ENCODE measurements at regions not wholly inside any gene's neighbourhood (a gene's known extent, or its start where the extent isn't known, plus 50 kb on each side); places are given as distances from the start of the nearest gene placed in this dataset.
"Not testable (repeated sequence)": the region's sequence is repeated elsewhere in the genome, so short reads cannot be mapped to it uniquely, and the experiment has no call there.

DNA sequence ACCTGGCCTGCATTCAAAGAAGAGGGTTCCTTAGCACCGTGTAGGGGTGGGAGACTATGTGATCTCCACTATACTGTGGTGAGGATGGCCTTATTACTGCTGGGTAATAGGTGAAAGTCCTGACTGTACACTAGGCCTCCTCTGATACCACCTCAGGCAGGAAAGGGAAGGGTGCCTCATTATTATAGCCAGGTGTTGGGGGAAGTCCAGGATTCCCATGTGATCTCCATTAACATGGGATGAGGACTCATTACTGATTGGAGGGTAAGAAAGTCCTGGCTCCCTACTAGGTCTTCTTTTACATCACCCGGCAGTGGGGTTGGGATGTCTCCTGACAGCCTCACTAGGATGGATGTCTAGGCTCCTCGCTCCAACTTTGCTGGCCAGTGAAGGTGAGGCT lies 252.1 kb downstream of the LRIG3 start:
- DNase-seq, result no peak

DNA sequence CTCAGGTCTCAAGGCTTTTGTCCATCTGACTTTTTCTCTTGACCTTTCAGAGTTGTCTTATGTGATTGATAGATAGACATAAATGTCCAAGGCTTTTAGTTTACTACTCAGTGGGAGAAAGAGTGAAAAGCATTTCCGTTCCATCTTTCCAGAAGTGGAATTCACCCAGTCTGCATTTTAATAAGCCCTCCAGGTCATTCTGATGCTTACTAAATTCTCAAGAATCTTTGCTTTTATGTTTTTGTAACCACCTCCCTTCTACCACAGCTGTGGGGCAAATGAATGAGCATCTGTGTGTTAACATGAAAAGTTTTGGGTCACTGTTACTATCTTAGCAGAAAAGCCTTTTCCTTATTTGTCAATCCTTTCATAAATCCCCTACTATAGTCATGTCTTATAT lies 251.4 kb downstream of the LRIG3 start:
- DNase-seq, result no peak

DNA sequence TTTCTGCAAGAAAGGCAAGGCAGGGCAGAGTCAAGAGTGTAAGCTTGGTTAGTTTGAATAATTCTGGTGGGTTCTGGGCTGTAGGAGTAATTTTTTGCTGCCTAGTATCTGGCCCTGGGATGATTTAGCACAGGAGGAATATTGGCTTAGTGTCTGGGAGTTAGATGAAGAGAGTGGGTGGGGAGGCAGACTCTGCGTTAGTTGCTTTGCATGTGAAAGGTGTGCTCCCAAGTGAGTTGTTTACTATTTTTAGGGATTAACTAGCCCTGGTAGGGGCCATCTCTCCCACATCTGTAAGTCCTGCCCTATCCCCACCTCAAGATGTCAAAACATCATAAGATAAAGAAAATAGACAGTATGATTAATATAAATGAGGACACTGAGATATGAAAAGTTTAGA lies 249.7 kb downstream of the LRIG3 start:
- DNase-seq, result no peak

DNA sequence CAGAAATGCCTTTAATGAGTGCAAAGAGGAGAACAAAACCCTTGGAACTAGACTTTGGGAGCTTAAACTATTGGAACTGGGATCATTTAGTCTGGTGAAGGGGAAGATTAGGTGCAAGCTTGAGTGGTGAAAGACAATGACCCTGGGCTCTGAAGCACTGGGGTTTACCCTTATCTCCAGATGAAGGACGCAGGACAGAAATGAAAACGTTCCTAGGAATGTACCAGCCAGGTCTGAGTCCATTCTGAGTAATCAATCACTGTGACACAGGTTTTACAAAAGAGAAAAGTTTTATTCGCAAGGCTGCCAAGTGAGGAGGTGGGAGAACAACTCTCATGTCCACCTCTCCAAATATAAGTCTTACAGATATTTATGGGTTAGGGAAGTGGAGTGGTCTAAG lies 249.1 kb downstream of the LRIG3 start:
- no peak for DNase-seq

DNA sequence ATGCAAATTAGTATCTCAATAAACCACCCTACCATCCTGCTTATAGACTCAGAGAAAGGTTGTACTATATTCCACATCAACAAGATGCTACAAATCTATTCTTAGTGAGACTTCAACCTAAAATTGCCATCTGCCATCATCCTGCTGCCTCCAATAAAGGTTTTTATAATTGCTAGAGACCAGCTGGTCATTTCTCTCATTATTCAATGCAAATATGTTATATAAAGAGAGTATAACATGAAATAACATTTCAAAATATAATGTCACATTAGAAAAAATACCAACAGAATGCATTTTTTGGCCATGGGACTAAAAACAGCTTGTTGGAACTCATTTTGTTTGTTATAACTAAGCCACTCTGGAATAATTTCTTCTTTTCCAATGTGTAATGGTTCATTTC lies 247.3 kb downstream of the LRIG3 start:
- DNase-seq, result no peak

DNA sequence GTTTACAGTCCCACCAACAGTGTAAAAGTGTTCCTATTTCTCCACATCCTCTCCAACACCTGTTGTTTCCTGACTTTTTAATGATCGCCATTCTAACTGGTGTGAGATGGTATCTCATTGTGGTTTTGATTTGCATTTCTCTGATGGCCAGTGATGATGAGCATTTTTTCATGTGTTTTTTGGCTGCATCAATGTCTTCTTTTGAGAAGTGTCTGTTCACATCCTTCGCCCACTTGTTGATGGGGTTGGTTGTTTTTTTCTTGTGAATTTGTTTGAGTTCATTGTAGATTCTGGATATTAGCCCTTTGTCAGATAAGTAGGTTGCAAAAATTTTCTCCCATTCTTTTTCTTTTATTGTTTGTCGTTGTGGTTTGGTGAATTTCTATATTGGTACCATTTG lies 242.5 kb downstream of the LRIG3 start:
- not testable (repeated sequence) for DNase-seq

DNA sequence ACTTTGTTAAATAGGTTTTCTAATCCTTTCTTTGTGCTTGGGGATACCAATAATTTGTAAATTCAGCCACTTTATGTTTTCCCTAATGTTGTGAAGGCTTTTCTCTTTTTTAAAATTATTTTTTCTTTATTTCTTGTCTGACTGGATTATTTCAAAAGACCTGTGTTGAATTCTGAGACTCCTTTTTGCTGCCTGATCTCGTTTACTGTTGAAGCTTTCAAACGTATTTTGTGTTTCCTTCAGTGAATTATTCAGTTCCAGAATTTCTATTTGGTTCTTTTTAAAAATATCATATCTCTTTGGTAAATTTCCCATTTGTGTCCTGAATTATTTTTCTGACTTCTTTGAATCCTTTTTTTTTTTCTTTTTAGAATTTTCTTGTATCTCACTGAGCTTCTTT lies 241.6 kb downstream of the LRIG3 start:
- no peak for DNase-seq

DNA sequence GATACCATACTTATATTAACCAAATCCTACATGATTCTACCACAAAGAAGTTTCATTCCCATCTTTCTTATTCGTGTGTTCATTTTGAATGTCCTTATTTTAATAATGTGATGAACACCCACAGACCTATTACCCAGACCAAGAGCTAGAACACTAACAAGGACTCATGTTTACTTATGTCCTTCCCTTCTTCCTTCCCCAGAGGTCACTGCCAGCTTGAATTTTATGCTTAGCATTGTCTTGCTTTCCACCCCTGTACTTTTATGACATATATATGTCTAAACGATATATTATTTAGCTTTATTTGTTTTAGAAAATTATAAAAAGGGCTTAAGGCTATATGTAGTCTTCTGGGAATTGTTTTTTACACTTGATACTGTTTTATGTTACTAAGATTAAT lies 238.6 kb downstream of the LRIG3 start:
- DNase-seq, result no peak

DNA sequence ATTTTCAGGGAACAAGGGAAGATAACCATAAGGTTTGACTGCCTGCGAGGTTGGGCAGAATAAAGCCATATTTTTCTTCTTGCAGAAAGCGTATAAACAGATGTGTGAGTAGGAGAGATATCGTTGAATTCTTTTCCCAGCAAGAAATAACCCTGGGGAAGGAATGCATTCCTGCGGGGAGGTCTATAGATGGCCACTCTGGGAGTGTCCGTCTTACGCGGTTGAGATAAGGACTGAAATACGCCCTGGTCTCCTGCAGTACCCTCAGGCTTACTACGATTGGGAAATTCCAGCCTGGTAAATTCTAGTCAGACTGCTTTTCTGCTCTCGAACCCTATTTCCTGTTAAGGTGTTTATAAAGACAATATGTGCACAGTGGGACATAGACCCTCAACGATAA lies 225.0 kb downstream of the LRIG3 start:
- DNase-seq, result no peak

DNA sequence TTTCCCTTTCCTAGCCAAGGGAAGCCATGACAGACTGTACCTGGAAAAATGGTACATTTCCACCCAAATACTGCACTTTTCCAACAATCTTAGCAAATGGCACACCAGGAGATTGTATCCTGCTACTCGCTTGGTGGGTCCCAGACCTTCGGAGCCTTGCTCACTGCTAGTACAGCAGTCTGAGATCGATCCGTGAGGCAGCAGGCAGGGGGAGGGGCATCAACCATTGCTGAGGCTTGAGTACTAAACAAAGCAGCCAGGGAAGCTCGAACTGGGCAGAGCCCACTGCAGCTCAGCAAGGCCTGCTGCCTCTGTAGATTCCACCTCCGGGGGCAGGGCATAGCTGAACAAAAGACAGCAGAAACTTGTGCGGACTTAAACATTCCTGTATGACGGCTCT lies 218.8 kb downstream of the LRIG3 start:
- no peak for DNase-seq

DNA sequence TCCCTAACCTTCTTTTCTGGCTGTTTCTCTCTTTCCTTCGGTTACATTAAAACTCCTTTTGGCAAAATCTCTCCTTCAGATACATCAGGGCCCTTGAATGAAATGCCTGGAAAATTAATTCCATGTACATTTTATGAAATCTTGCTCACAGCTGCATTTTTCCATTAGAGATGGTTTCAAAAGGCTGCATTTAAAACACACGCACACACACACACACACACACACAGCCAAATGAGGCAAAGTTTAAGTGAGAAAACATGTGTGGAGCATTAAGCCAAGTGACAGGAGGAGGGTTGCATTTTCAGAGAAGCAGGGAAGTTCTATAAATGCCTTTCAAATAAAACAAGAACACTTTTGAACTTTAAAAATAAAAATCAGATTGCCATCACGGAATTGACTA lies 216.4 kb downstream of the LRIG3 start:
- DNase-seq, result no peak

DNA sequence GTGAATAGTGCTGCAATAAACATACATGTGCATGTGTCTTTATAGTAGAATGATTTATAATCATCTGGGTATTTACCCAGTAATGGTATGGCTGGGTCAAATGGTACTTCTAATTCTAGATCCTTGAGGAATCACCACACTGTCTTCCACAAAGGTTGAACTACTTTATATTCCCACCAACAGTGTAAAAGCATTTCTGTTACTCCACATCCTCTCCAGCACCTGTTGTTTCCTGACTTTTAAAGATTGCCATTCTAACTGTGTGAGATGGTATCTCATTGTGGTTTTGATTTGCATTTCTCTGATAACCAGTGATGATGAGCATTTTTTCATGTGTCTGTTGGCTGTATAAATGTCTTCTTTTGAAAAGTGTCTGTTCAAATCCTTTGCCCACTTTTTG lies 215.5 kb downstream of the LRIG3 start:
- not testable (repeated sequence) for DNase-seq

DNA sequence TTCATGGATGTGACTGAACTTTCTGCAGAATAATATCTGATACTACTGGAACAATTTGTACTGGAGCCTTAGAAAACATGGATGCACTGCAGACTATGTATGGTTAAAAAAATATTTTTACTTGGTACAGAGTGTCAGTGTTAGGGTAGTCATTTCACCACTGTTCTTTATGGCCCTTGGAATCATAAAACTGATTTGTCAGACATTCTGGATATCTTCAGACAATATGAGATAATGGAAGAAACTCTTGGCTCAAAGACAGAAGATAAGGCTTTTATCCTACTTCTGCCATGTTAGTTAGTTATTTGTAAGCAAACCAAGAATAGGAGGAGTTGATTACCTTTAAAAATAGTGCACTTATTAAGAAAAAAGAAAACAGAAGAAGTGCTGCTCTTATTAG lies 209.4 kb downstream of the LRIG3 start:
- no peak for DNase-seq

DNA sequence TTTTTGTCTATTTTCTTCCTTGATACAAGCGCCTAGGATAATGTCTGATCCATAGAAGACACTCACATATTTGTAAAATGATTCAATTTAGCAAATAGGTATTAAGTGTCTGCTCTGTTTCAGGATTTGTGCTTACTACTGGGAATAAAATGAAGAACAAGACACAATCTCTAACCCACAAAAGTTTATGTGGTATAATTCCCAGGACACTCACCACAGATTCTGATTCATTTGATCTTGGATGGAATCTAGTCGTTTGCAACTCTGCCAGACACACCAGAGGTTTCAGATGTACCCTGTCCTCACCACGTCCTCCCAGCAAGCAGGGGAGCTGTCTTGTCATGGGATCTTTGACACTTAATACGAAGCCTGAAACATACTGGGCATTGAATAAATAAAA lies 208.3 kb downstream of the LRIG3 start:
- DNase-seq, result no peak

DNA sequence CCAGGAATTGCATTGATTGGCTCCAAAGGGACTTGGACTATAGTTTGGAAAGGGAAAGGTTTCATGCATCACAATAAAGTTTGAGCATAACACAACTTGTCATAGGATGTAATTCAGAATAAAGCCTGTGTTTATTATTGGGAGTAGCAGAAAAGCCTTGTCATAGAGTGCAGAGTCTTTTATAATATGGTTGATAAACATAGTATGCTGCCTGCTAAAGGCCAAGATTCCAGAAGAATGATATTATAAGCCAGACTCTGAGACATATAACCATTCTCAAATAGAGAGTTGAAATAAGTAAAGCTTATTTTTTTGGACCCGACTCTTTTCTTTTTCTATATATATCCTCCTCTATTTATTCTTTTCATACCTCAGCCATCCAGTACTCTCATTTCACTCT lies 207.3 kb downstream of the LRIG3 start:
- DNase-seq, result no peak

DNA sequence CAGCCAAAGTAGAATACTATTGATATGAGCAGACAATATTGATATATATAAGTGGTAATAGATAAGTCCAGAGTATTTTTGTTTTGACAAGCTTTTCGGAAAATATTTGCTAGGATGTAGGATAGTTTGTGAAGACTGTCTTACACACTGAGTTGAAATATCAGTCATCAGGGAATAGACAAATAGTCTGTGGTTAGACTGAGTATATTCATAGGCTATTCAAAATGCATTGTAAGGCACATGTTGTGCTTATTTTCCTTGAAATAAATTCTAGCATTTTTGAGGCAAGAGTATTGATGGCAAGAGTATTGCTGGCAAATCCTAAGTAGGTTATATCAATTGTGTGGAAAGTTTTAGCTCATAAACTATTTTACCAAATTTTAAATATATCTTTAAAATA lies 201.1 kb downstream of the LRIG3 start:
- no peak for DNase-seq

DNA sequence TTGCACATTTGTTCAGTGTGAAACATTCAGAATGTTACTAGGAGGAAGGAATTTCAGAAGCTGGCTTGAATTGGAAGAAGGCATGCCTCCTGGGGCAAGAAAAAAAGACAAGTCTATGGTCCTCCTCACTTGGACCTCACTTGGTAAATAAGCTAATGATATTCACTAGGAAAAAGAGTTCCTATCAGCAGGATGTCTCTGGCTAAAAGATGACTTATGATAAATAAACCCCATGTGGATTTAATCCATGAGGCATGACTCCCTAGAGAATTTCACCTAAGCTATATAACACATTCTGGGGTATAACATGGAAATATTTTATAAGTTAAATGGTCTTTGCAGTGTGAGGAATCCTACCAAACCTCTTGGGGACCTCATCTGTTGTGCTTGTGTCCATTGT lies 199.9 kb downstream of the LRIG3 start:
- no peak for DNase-seq

DNA sequence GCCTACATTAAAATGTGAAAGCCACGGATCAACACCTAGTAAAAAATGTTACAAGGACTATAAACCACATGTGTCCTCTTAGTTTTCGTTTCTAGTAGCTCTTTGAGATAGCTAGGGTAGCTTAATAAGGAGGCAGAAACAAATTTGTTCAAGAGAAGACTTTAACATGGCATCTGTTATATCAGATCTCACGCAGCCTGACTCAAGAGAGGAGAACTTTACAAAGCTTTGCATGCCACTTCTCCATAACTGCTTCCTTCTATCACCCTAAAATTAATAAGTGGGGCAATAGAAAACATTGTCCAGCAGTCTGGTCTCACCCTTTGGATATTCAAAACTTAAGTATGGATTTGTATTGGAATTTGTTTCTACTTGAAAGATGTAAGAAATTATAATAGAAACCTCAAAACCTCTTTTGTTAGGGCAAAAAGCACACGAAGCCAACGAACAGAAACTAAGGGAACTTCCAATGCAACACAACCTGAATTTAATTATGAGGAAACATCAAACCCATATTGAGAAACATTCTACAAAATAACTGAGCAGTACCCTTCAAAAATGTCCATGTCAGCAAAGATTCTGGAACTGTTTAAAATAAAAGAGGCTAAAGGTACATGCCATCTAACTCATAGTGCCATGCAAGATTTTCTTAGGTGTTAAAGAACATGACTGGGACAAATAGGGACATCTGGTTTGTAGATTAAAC lies 194.8 kb downstream of the LRIG3 start:
- no peak for DNase-seq

DNA sequence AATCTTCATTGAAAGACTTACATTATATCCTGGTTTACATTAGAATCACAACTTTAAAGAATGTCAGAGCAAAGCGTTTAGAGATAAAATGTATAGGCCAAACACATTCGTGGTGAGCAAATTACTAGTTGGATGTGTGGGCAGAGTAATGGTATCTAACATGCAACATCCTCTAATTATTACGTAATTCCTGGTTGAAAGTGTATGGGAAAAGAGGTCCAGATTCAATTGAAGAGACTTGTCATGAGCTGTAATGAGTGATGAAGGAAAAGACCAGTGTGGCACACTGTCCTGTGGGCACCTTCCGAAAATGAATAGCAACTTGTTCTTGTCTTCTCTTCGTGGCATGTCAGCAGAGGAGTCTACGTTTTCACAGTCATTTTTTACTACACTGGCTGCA lies 192.8 kb downstream of the LRIG3 start:
- DNase-seq, result no peak

DNA sequence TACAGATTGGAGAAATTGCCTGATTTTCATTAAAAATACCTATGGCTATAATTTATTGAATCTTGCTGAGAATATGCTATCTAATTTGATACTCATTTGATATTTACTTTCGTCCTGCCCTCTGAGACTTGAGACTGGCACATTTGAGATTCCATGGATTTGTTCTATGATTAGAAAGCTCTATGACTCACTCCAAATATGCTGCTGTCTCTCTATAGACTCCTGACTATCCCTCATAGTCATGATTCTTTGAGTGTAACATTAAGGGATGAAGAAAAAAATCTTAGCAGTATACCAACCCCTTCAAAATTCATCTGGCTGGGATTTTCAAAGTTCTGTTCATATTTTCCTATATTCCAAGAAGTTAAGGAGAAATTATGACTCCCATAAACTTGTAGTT lies 191.9 kb downstream of the LRIG3 start:
- DNase-seq, result no peak

DNA sequence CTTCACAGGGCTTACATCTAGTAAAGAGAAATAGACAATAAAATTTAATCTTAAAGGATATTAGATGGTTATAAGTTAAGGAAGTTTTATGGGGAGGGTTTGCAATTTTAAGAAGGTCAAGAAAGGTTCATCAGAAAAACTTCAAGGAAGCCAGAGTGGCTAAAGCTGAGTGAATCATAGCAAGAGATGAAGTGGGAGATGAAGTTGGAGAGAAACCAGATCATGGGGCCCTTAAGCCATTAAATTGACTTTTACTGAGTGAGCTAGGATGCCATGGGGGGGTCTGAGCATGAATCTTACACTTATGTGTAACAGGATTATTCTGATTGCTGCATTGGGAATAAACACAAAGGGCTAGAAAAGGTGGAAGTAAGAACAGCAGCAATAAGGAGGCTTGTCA lies 189.2 kb downstream of the LRIG3 start:
- no peak for DNase-seq

DNA sequence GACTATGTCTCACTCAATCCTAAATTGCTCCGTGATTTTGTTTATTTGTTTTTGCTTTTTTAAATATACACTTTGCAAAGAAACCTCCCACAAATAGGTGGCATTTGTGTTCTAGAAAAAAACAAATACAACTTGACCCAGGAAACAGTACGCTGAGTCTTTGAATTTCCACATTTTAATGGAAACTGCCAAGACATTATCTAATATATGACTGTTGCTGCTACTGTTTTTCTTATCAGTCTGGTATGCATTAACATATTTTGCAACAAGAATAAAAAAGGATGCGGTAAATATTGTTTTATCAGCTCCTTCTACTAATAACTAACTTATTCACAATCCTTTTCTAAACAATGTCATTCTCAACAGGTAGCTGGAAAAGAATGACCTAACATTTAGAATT lies 187.4 kb downstream of the LRIG3 start:
- DNase-seq, result no peak

DNA sequence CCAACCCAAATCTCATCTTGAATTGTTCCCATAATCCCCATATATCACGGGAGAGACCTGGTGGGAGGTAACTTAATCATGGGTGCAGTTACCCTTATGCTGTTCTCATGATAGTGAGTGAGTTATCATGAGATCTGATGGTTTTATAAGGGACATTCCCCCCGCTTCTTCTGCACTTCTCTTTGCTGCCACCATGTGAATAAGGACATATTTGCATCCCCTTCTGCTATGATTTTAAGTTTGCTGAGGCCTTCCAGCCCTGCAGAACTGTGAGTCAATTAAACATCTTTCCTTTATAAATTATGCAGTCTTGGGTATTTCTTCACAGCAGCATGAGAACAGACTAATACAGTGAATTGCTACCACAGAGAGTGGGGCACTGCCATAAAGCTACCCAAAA lies 179.1 kb downstream of the LRIG3 start:
- no peak for DNase-seq

DNA sequence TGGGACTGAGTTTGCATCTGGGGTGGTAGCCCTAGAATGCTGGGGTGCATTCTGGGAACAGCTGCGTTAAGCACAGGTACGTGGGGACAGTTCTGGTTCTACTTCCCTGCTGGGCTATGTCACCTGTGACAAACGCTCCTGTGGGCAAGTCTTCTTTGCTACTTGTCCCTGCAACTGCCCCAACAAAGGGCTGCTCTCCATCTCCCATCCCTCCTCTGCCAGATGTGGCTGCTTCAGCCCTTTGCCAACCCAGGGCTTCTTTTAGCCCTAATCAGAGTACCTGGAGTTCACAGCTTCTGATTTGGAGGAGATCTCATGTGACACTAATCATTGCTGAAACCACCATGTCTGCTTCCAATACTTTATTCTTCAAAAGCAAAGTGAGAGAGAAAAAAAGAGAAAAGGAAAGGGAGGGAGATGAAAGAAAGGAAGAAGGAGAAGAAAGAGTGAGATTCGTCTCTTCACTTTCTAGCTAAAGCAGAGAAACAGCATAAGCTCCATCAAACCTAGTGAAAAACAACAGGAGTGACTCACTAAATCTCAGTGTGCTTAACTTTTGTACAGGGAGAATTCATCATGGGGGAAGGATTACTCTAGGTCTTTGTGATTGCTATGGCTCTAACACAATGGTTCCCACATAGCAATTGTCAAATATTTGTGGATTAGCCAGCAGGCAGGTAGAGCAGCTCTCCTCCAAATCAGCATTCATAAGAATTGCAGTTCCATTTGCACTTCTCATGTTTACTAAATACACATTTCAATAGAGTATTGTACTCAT lies 174.8 kb downstream of the LRIG3 start:
- DNase-seq, result no peak

DNA sequence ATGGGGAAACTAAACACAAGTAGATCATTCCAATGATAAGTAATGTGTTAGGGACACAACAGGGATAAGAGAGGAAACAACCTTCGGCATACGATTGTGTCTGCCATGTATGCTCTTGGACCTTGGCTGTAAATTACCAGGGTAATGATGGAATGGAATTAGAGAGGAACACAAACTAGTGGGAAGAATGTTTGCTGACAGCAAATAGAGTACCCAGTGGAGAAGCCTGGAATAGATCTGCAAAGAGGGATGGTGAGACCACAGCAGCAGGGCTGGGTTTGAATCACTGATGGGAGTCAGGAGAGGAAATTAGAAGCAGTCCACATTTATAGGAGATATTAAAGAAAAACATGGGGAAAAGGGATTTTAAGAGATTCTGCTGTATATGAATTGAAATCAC lies 172.8 kb downstream of the LRIG3 start:
- DNase-seq, result no peak
